Tibial nerve (tissue), 4 donors: ENCODE measurements at regions not wholly inside any gene's neighbourhood (a gene's known extent, or its start where the extent isn't known, plus 50 kb on each side); places are given as distances from the start of the nearest gene placed in this dataset.

ENCODE experiments used
- EP300 ChIP-seq, 2 donors: sonication (generic); formaldehyde crosslinking; IDR thresholded peaks; one replicate each; pipeline ENCODE4 v1.6.1; 2017; ENCODE audit warnings: antibody characterized with exemption in 2 of 2, mild to moderate bottlenecking in 1 of 2
- POLR2A ChIP-seq, 2 donors: fragments of 450-650 bp; IDR thresholded peaks; one replicate each; pipeline ENCODE4 v1.6.1; 2017; ENCODE audit warnings: antibody characterized with exemption in 2 of 2, mild to moderate bottlenecking in 2 of 2, moderate library complexity in 2 of 2
- TF ChIP-seq, protein P1 (sequence below), 5 experiments: fragments of 200-600 bp in 3 of 5; fragments of 450-650 bp in 2 of 5; sonication (generic) in 3 of 5; IDR thresholded peaks; one replicate each; pipeline ENCODE4 v1.5.1; 2016 to 2019; ENCODE audit warnings: antibody characterized with exemption in 5 of 5, mild to moderate bottlenecking in 3 of 5, moderate library complexity in 2 of 5

DNA sequence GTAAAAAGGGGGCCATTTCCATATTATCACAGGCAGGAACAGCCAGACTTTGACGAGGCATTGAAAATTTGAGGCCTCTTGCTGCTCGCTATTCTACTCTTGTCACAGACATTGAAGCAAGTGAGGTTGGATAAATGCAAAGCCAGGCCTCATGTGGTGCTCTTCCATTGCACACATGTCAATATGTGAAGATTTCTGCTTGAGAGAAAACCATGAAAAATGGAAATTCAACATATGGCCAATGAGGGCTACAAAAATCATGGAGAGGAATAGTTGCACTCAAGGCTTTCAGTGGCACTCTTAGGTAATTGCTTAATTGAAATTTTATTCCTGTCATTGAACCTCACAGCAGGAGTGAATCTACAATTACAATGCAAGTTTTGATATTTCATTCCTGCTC lies 185.6 kb upstream of the MBNL1 start:
- TF ChIP-seq, protein P1, sequence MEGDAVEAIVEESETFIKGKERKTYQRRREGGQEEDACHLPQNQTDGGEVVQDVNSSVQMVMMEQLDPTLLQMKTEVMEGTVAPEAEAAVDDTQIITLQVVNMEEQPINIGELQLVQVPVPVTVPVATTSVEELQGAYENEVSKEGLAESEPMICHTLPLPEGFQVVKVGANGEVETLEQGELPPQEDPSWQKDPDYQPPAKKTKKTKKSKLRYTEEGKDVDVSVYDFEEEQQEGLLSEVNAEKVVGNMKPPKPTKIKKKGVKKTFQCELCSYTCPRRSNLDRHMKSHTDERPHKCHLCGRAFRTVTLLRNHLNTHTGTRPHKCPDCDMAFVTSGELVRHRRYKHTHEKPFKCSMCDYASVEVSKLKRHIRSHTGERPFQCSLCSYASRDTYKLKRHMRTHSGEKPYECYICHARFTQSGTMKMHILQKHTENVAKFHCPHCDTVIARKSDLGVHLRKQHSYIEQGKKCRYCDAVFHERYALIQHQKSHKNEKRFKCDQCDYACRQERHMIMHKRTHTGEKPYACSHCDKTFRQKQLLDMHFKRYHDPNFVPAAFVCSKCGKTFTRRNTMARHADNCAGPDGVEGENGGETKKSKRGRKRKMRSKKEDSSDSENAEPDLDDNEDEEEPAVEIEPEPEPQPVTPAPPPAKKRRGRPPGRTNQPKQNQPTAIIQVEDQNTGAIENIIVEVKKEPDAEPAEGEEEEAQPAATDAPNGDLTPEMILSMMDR (IDR thresholded peaks at IDR 0.05), result no peak
- no peak for TF ChIP-seq POLR2A (IDR thresholded peaks at IDR 0.05)
- no peak for TF ChIP-seq EP300 (IDR thresholded peaks at IDR 0.05)
